ENCODE measurements at regions not wholly inside any gene's neighbourhood (a gene's known extent, or its start where the extent isn't known, plus 50 kb on each side); places are given as distances from the start of the nearest gene placed in this dataset.
A peak's percentile ranks its signal among the peaks of the same experiment; 100 is the strongest.

GRCh38 chr6:90940812-90941481 lies 354.1 kb upstream of the MAP3K7 start:
- H3K4me2 ChIP-seq (ENCODE audit: low read depth, low read length) = peak overlapping the region; percentile 65
- TF ChIP-seq EZH2phosphoT487 (IDR thresholded peaks at IDR 0.05; ENCODE audit: low read length) = no peak
- peak; percentile 69 for TF ChIP-seq CTCF (IDR thresholded peaks at IDR 0.05; ENCODE audit: low read length)

DNA sequence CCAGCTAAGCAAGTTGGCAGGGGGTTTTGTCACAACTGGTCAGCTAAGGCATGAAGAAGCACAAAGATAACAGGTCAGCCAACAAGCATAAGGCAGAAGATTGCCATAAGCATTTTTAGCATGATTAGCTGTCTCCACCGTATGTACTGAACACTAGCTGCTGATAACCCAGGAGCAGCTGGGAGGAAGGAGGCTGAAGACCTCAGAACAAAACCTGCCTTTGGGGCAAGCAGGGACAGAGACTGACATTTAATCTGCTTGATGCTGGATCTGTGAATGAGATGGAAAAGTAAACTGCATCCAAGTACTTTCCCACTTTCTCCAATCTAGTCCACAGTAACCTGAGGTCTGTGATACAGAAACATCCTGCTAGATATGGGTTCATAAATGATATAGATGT lies 353.0 kb upstream of the MAP3K7 start:
- no peak overlapping the region for H2AFZ ChIP-seq (ENCODE audit: low read length)
- DNase-seq = no peak
- H3K36me3 ChIP-seq (replicated peaks; ENCODE audit: insufficient read depth, low read length) = no peaks in the 10 kb centered on the region
- no peak overlapping the region for H3K27ac ChIP-seq (ENCODE audit: low read length)
- H3K4me2 ChIP-seq (ENCODE audit: low read depth, low read length) = no peak overlapping the region
- H4K20me1 ChIP-seq (ENCODE audit: insufficient read depth, low read length) = no peaks in the 10 kb centered on the region
- H3K4me3 ChIP-seq (ENCODE audit: low read length) = no peak overlapping the region
- no peaks in the 10 kb centered on the region for H3K79me2 ChIP-seq (ENCODE audit: low read length)
- no peaks in the 10 kb centered on the region for H3K9me3 ChIP-seq (replicated peaks; ENCODE audit: insufficient read depth, low read length)
- no peaks in the 10 kb centered on the region for H3F3A ChIP-seq (ENCODE audit: insufficient read depth, low read length)
- peaks cover 6% of the 10 kb centered on the region; the same call in 1 of the 2 replicates for H3K4me1 ChIP-seq (ENCODE audit: low read length)
- TF ChIP-seq EZH2phosphoT487 (IDR thresholded peaks at IDR 0.05; ENCODE audit: low read length) = no peak
- no peak for TF ChIP-seq CTCF (IDR thresholded peaks at IDR 0.05; ENCODE audit: low read length)
- no peak for TF ChIP-seq EZH2 (optimal IDR thresholded peaks at IDR 0.05; ENCODE audit: low read depth, low read length)
- no peak overlapping the region for H3K9ac ChIP-seq (ENCODE audit: low read length)
- no peaks in the 10 kb centered on the region for H3K27me3 ChIP-seq (replicated peaks; ENCODE audit: insufficient read depth, low read length)
- H3K9me2 ChIP-seq (replicated peaks; ENCODE audit: insufficient read depth, low read length) = no peaks in the 10 kb centered on the region

More at GRCh38 chr6:90940812-90941481, 354.1 kb upstream of the MAP3K7 start:
- no peak overlapping the region for H3K9ac ChIP-seq (ENCODE audit: low read length)
- no peaks in the 10 kb centered on the region for H4K20me1 ChIP-seq (ENCODE audit: insufficient read depth, low read length)
- no peaks in the 10 kb centered on the region for H3K79me2 ChIP-seq (ENCODE audit: low read length)
- no peaks in the 10 kb centered on the region for H3K9me3 ChIP-seq (replicated peaks; ENCODE audit: insufficient read depth, low read length)
- peak overlapping the region; percentile 47 for H3K4me3 ChIP-seq (ENCODE audit: low read length)
- no peaks in the 10 kb centered on the region for H3K9me2 ChIP-seq (replicated peaks; ENCODE audit: insufficient read depth, low read length)
- H3K36me3 ChIP-seq (replicated peaks; ENCODE audit: insufficient read depth, low read length) = no peaks in the 10 kb centered on the region
- H3F3A ChIP-seq (ENCODE audit: insufficient read depth, low read length) = no peaks in the 10 kb centered on the region
- peak; percentile 89 for DNase-seq
- H2AFZ ChIP-seq (ENCODE audit: low read length) = peak overlapping the region; percentile 72
- peaks cover 6% of the 10 kb centered on the region; the same call in 1 of the 2 replicates for H3K4me1 ChIP-seq (ENCODE audit: low read length)
- H3K27ac ChIP-seq (ENCODE audit: low read length) = peak overlapping the region; percentile 22; the same call in 1 of the 2 replicates
- no peaks in the 10 kb centered on the region for H3K27me3 ChIP-seq (replicated peaks; ENCODE audit: insufficient read depth, low read length)

- Histone ChIP-seq H3K27me3 (replicated peaks; ENCODE audit: insufficient read depth, low read length) (no peaks in the 10 kb centered on the region), H3K27ac (ENCODE audit: low read length) (no peak overlapping the region), H3K9ac (ENCODE audit: low read length) (no peak overlapping the region), H3K4me1 (ENCODE audit: low read length) (peaks cover 6% of the 10 kb centered on the region; the same call in 1 of the 2 replicates), H2AFZ (ENCODE audit: low read length) (no peak overlapping the region), H3K79me2 (ENCODE audit: low read length) (no peaks in the 10 kb centered on the region), H3K4me3 (ENCODE audit: low read length) (no peak overlapping the region), H3F3A (ENCODE audit: insufficient read depth, low read length) (no peaks in the 10 kb centered on the region), H3K36me3 (replicated peaks; ENCODE audit: insufficient read depth, low read length) (no peaks in the 10 kb centered on the region), H4K20me1 (ENCODE audit: insufficient read depth, low read length) (no peaks in the 10 kb centered on the region), H3K9me2 (replicated peaks; ENCODE audit: insufficient read depth, low read length) (no peaks in the 10 kb centered on the region), H3K9me3 (replicated peaks; ENCODE audit: insufficient read depth, low read length) (no peaks in the 10 kb centered on the region), H3K4me2 (ENCODE audit: low read depth, low read length) (no peak overlapping the region)
- TF ChIP-seq EZH2 (optimal IDR thresholded peaks at IDR 0.05; ENCODE audit: low read depth, low read length) = no peak
- no peak for TF ChIP-seq CTCF (IDR thresholded peaks at IDR 0.05; ENCODE audit: low read length)
- no peak for TF ChIP-seq EZH2phosphoT487 (IDR thresholded peaks at IDR 0.05; ENCODE audit: low read length)
- DNase-seq = no peak
Observed at GRCh38 chr6:90938122-90938521, 351.2 kb upstream of the MAP3K7 start.

All from MM.1S (cell line).